ENCODE measurements at regions not wholly inside any gene's neighbourhood (a gene's known extent, or its start where the extent isn't known, plus 50 kb on each side); places are given as distances from the start of the nearest gene placed in this dataset.

DNA sequence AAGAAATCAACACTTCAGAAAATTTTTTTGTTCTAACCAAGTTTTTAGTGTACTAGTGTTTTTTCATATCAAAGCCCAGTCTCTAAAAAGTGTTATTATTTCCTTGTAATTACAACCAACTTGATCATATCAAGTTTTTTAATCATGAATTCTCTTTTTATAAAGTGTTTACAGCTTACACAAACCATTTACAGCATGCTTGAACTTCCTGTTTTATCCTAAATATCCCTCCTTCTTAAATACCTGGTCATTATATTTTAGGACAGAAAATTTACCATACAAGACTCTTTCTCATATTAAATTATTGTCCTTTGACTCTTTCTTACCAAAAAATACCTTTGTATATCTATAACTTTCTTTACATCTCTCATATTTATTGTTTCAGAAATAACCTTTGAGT is 89.4 kb upstream of the NPY2R start:
- no peak for ATAC-seq

GRCh38 chr4:155120536-155120935 is 87.9 kb upstream of the NPY2R start:
- FAIRE-seq (no peak), DNase-seq (ENCODE audit: extremely low read depth in 1 of 4, low spot score in 3 of 4) (no peak), ATAC-seq (no peak)
- Histone ChIP-seq H3K4me2 (ENCODE audit: insufficient read depth, low read length) (no peak overlapping the region), H3K9me1 (ENCODE audit: control insufficient read depth, insufficient read depth, low read length) (no peaks in the 10 kb centered on the region), H3K9ac (ENCODE audit: insufficient read depth in 1 of 2, low read depth in 2 of 2, low read length in 2 of 2) (no peak overlapping the region), H3K4me1 (replicated peaks in 1 of 2; ENCODE audit: control insufficient read depth in 2 of 2, insufficient read depth in 2 of 2, low read length in 2 of 2) (no peaks in the 10 kb centered on the region), H3K27ac (ENCODE audit: extremely low read depth, low read depth, low read length) (no peak overlapping the region), H3K36me3 (ENCODE audit: control insufficient read depth, insufficient read depth, low read length) (no peaks in the 10 kb centered on the region), H3K9me3 (replicated peaks; ENCODE audit: control insufficient read depth, insufficient read depth, low read depth, low read length) (no peaks in the 10 kb centered on the region), H3K27me3 (ENCODE audit: control insufficient read depth in 2 of 2, insufficient read depth in 2 of 2, low read length in 2 of 2) (no peaks in the 10 kb centered on the region), H3K79me2 (ENCODE audit: control insufficient read depth, insufficient read depth, low read length) (no peaks in the 10 kb centered on the region), H3K4me3 (no peak overlapping the region), H2AFZ (ENCODE audit: low read depth, low read length) (no peak overlapping the region), H4K20me1 (replicated peaks; ENCODE audit: control insufficient read depth, insufficient read depth, low read length) (no peaks in the 10 kb centered on the region)
- in situ Hi-C loops (cut with MboI), result no loop called here
- 0% methylated on average over 1 of the region's 1 CpG for WGBS (ENCODE audit: insufficient coverage, low coverage, missing lambda C conversion rate)
- BruUV-seq (replicated peaks), result no TSS peak
- CTCF ChIA-PET (ENCODE audit: low intra/inter-chr PET ratio), result no interaction called here
- intact Hi-C loops (cut with micrococcal nuclease), result no loop called here
- POLR2A ChIA-PET, result no interaction called here
- TF ChIP-seq, protein P1, sequence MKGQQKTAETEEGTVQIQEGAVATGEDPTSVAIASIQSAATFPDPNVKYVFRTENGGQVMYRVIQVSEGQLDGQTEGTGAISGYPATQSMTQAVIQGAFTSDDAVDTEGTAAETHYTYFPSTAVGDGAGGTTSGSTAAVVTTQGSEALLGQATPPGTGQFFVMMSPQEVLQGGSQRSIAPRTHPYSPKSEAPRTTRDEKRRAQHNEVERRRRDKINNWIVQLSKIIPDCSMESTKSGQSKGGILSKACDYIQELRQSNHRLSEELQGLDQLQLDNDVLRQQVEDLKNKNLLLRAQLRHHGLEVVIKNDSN (CRISPR knock-in tag; IDR thresholded peaks at IDR 0.05), result no peak
- TF ChIP-seq ELF4 (CRISPR knock-in tag; IDR thresholded peaks at IDR 0.05), result no peak
- TF ChIP-seq BACH1 (tag; IDR thresholded peaks at IDR 0.05), result no peak
- no peak for TF ChIP-seq NR4A1 (CRISPR knock-in tag; IDR thresholded peaks at IDR 0.05)
- no peak for TF ChIP-seq NR4A1 (tag; IDR thresholded peaks at IDR 0.05)
- no peak for TF ChIP-seq MYBL2 (IDR thresholded peaks at IDR 0.05; ENCODE audit: low read depth)
- TF ChIP-seq MYBL2 (CRISPR knock-in tag; IDR thresholded peaks at IDR 0.05; ENCODE audit: borderline replicate concordance), result no peak
- no peak for TF ChIP-seq PRMT5 (CRISPR knock-in tag; IDR thresholded peaks at IDR 0.05)
- TF ChIP-seq ZC3H4 (CRISPR knock-in tag; IDR thresholded peaks at IDR 0.05; ENCODE audit: borderline replicate concordance), result no peak
- TF ChIP-seq XRCC4 (IDR thresholded peaks at IDR 0.05; ENCODE audit: extremely low read depth, insufficient read depth, insufficient read length), result no peak
- TF ChIP-seq RBM22 (IDR thresholded peaks at IDR 0.05; ENCODE audit: low read depth, low read length, poor library complexity, severe bottlenecking), result no peak
- no peak for TF ChIP-seq ZBTB2 (IDR thresholded peaks at IDR 0.05)
- no peak for TF ChIP-seq ZNF124 (CRISPR knock-in tag; IDR thresholded peaks at IDR 0.05)
- TF ChIP-seq KLF16 (IDR thresholded peaks at IDR 0.05), result no peak
- TF ChIP-seq TBL1XR1 (IDR thresholded peaks at IDR 0.05; ENCODE audit: low read length in 2 of 2), result no peak
- TF ChIP-seq HDAC2 (IDR thresholded peaks at IDR 0.05), result no peak
- TF ChIP-seq JUNB (CRISPR knock-in tag; conservative IDR thresholded peaks at IDR 0.05), result no peak

More for the DNA sequence above, 89.4 kb upstream of the NPY2R start:
- no peaks in the 10 kb centered on the region for H3K36me3 ChIP-seq (ENCODE audit: control insufficient read depth, insufficient read depth, low read length)
- BruUV-seq (replicated peaks), result no TSS peak
- no peak overlapping the region for H2AFZ ChIP-seq (ENCODE audit: low read depth, low read length)
- H3K9me3 ChIP-seq (replicated peaks; ENCODE audit: control insufficient read depth, insufficient read depth, low read depth, low read length), result no peaks in the 10 kb centered on the region
- no peaks in the 10 kb centered on the region for H3K4me1 ChIP-seq (replicated peaks in 1 of 2; ENCODE audit: control insufficient read depth in 2 of 2, insufficient read depth in 2 of 2, low read length in 2 of 2)
- H3K4me2 ChIP-seq (ENCODE audit: insufficient read depth, low read length), result no peak overlapping the region
- FAIRE-seq, result no peak
- H4K20me1 ChIP-seq (replicated peaks; ENCODE audit: control insufficient read depth, insufficient read depth, low read length), result no peaks in the 10 kb centered on the region
- no peak overlapping the region for H3K4me3 ChIP-seq
- H3K27me3 ChIP-seq (ENCODE audit: control insufficient read depth in 2 of 2, insufficient read depth in 2 of 2, low read length in 2 of 2), result no peaks in the 10 kb centered on the region
- POLR2A ChIA-PET, result no interaction called here
- CTCF ChIA-PET (ENCODE audit: low intra/inter-chr PET ratio), result no interaction called here
- no peaks in the 10 kb centered on the region for H3K79me2 ChIP-seq (ENCODE audit: control insufficient read depth, insufficient read depth, low read length)
- no peak for DNase-seq (ENCODE audit: extremely low read depth in 1 of 4, low spot score in 3 of 4)
- in situ Hi-C loops (cut with MboI) (no loop called here), intact Hi-C loops (cut with micrococcal nuclease) (no loop called here)
- H3K27ac ChIP-seq (ENCODE audit: extremely low read depth, low read depth, low read length), result no peak overlapping the region
- no peaks in the 10 kb centered on the region for H3K9me1 ChIP-seq (ENCODE audit: control insufficient read depth, insufficient read depth, low read length)
- TF ChIP-seq GATA2 (CRISPR knock-in tag; IDR thresholded peaks at IDR 0.05) (no peak), KLF13 (tag; IDR thresholded peaks at IDR 0.05; ENCODE audit: borderline replicate concordance, low read depth) (no peak), MCM2 (IDR thresholded peaks at IDR 0.05; ENCODE audit: low read depth) (no peak)
- H3K9ac ChIP-seq (ENCODE audit: insufficient read depth in 1 of 2, low read depth in 2 of 2, low read length in 2 of 2), result no peak overlapping the region

Measured in K562 (cell line).